ENCODE measurements at regions not wholly inside any gene's neighbourhood (a gene's known extent, or its start where the extent isn't known, plus 50 kb on each side); places are given as distances from the start of the nearest gene placed in this dataset.
A peak's percentile ranks its signal among the peaks of the same experiment; 100 is the strongest.

DNA sequence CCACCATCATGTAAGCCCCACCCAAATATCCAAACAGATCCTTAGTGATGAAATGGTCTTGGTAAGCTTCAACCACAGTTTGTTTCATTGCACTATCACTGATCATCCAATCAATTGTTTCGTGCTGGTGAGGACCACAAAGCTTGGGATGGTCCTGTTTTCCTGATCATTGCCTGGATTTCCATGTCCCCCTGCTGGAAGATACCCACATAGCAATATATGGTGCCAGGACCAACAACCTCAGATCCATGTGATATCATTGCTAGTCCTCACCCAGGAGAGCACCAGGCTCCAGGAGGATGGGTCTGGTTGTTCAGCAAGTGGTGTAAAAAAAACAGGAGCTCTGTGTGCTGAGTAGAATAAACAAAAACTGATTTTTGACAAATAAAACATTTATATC is 206.5 kb upstream of the SH3BP4 start:
- no peak for DNase-seq (ENCODE audit: low spot score)
- no peak overlapping the region for H3K4me3 Mint-ChIP-seq (ENCODE audit: unreplicated experiment)
- H3K27ac Mint-ChIP-seq (ENCODE audit: unreplicated experiment) = no peak overlapping the region
- no peaks in the 10 kb centered on the region for H3K4me1 Mint-ChIP-seq (ENCODE audit: unreplicated experiment)
- no peaks in the 10 kb centered on the region for H3K36me3 Mint-ChIP-seq (ENCODE audit: low read depth, unreplicated experiment)
- H3K27me3 Mint-ChIP-seq (ENCODE audit: unreplicated experiment) = no peaks in the 10 kb centered on the region
- TF ChIP-seq, protein P1, sequence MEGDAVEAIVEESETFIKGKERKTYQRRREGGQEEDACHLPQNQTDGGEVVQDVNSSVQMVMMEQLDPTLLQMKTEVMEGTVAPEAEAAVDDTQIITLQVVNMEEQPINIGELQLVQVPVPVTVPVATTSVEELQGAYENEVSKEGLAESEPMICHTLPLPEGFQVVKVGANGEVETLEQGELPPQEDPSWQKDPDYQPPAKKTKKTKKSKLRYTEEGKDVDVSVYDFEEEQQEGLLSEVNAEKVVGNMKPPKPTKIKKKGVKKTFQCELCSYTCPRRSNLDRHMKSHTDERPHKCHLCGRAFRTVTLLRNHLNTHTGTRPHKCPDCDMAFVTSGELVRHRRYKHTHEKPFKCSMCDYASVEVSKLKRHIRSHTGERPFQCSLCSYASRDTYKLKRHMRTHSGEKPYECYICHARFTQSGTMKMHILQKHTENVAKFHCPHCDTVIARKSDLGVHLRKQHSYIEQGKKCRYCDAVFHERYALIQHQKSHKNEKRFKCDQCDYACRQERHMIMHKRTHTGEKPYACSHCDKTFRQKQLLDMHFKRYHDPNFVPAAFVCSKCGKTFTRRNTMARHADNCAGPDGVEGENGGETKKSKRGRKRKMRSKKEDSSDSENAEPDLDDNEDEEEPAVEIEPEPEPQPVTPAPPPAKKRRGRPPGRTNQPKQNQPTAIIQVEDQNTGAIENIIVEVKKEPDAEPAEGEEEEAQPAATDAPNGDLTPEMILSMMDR (IDR thresholded peaks at IDR 0.05; ENCODE audit: unreplicated experiment) = peak; percentile 65
- H3K9me3 Mint-ChIP-seq (ENCODE audit: unreplicated experiment) = no peaks in the 10 kb centered on the region

DNA sequence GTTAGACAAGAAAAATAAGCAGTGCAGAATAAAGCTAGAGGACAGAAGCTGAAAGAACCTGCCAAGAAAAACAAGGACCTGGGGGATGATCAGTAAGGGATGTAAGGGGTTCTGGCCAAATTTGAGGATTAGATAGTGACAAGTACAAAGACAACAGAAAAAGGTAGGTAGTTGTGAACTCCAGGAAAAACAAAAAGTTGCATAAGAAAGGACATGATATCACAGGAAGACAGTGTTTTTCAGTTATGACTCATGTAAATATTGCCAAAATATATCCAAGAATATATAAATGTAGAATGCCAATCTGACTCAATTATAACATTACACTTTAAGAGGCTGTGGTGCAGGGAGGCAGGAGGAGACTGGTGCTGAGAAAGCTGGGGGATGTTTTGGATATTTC is 209.8 kb upstream of the SH3BP4 start:
- H3K4me1 Mint-ChIP-seq (ENCODE audit: unreplicated experiment) = no peaks in the 10 kb centered on the region
- DNase-seq (ENCODE audit: low spot score) = no peak
- no peak overlapping the region for H3K27ac Mint-ChIP-seq (ENCODE audit: unreplicated experiment)
- peaks cover 3% of the 10 kb centered on the region for H3K27me3 Mint-ChIP-seq (ENCODE audit: unreplicated experiment)
- H3K9me3 Mint-ChIP-seq (ENCODE audit: unreplicated experiment) = no peaks in the 10 kb centered on the region
- H3K36me3 Mint-ChIP-seq (ENCODE audit: low read depth, unreplicated experiment) = no peaks in the 10 kb centered on the region
- TF ChIP-seq, protein P1 (IDR thresholded peaks at IDR 0.05; ENCODE audit: unreplicated experiment) = no peak
- no peak overlapping the region for H3K4me3 Mint-ChIP-seq (ENCODE audit: unreplicated experiment)

DNA sequence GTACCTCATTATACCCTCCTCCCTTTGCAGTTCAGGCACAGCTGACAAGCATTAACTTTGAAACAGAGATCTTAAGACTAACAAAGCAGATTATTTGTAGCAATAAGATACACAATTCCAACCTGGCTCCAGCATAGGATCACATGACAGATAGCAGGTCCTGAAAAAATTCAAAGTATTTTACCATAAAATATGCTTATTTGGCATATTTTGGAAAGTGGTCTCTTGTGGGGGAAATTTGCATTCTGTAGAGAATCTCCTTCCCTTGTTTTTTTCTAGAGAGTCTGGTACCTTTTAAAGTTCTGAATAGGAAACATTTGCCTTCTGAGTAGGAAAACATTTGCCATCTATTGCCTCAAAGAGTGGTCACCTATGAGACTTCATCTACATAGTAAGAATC is 212.8 kb upstream of the SH3BP4 start:
- Mint-ChIP-seq H3K27me3 (ENCODE audit: unreplicated experiment) (peaks cover 4% of the 10 kb centered on the region), H3K27ac (ENCODE audit: unreplicated experiment) (no peak overlapping the region), H3K9me3 (ENCODE audit: unreplicated experiment) (peaks cover 7% of the 10 kb centered on the region), H3K4me3 (ENCODE audit: unreplicated experiment) (no peak overlapping the region), H3K36me3 (ENCODE audit: low read depth, unreplicated experiment) (no peaks in the 10 kb centered on the region), H3K4me1 (ENCODE audit: unreplicated experiment) (no peaks in the 10 kb centered on the region)
- no peak for DNase-seq (ENCODE audit: low spot score)
- TF ChIP-seq, protein P1 (IDR thresholded peaks at IDR 0.05; ENCODE audit: unreplicated experiment) = no peak

DNA sequence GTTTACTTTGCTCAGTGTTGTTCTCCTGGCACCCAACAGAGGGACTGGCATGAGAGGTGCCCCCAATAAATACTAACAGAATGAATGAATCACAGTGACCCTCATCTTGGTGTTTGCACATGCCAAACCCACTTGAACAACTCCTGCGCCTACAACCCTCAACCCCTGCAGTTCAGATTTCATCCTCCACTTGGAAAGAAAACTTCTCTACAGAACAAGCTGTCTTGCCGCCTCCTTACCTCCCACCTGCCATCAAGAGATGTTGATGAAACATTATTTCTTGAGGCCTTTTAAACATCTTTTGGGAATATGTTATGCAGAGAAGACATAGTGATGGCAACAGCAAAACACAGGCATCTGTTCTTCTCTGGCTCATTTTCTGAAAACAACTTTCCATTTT is 216.0 kb upstream of the SH3BP4 start:
- DNase-seq (ENCODE audit: low spot score) = no peak
- Mint-ChIP-seq H3K4me1 (ENCODE audit: unreplicated experiment) (no peaks in the 10 kb centered on the region), H3K27me3 (ENCODE audit: unreplicated experiment) (peaks cover 4% of the 10 kb centered on the region), H3K9me3 (ENCODE audit: unreplicated experiment) (peaks cover 7% of the 10 kb centered on the region), H3K27ac (ENCODE audit: unreplicated experiment) (no peak overlapping the region), H3K4me3 (ENCODE audit: unreplicated experiment) (no peak overlapping the region), H3K36me3 (ENCODE audit: low read depth, unreplicated experiment) (no peaks in the 10 kb centered on the region)
- TF ChIP-seq, protein P1 (IDR thresholded peaks at IDR 0.05; ENCODE audit: unreplicated experiment) = no peak

DNA sequence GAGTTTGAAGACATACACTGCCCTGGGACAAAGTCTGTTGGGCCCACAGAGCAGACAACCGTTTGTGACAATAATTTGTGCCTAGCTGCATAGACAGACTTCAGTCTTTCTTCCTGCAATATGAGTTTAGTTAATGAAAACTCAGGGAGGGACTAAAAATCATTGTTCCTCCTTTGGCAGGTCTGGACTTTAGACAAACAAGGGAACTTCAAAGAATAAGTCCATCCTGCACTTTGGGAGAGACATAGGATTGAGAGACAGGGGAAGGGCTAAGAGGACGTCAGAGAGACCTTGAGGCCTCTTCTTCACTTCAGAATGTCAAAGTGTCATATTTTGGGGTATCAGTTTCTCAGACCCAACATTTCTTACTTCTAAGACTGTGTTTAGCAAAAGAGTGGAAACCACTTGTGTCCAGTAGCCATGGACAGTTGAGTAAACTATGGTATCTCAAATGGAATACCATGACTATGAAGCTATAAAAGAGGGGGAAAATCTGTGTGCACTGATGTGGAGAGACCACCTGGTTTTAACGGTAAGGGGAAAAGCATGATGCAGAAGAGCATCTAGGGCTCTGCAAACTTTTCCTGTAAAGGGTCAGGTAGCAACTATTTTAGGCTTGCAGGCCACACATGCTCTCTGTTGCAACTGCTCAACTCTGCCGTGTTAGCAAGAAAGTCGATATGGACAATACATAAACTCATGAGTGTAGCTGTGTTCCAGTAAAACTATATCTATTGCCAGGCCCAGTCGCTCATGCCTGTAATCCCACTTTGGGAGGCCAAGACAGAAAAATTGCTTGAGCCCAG is 217.8 kb upstream of the SH3BP4 start:
- TF ChIP-seq, protein P1 (IDR thresholded peaks at IDR 0.05; ENCODE audit: unreplicated experiment) = no peak
- Mint-ChIP-seq H3K4me1 (ENCODE audit: unreplicated experiment) (no peaks in the 10 kb centered on the region), H3K27me3 (ENCODE audit: unreplicated experiment) (peaks cover 4% of the 10 kb centered on the region)

More for the DNA sequence above, 217.8 kb upstream of the SH3BP4 start:
- no peak for DNase-seq (ENCODE audit: low spot score)
- Mint-ChIP-seq H3K36me3 (ENCODE audit: low read depth, unreplicated experiment) (no peaks in the 10 kb centered on the region), H3K4me3 (ENCODE audit: unreplicated experiment) (no peak overlapping the region), H3K9me3 (ENCODE audit: unreplicated experiment) (peaks cover 7% of the 10 kb centered on the region), H3K27ac (ENCODE audit: unreplicated experiment) (no peak overlapping the region)
